Activated CD4-positive, alpha-beta T cell treated with anti-CD3 and anti-CD28 coated beads, Interleukin-2, Interleukin-6, amounts not matched to agents 100 ng/mL and 50 ng/mL, durations not matched to agents 16 hours and 8 hours (primary cell): ENCODE measurements at regions not wholly inside any gene's neighbourhood (a gene's known extent, or its start where the extent isn't known, plus 50 kb on each side); places are given as distances from the start of the nearest gene placed in this dataset.
"Not testable (repeated sequence)": the region's sequence is repeated elsewhere in the genome, so short reads cannot be mapped to it uniquely, and the experiment has no call there.

ENCODE experiments used
- DNase-seq: peaks from one replicate; pipeline ENCODE4 v3.0.0-alpha.2; 2020

GRCh38 chr4:19478791-19479190 lies 772.9 kb upstream of the SLIT2 start:
- no peak for DNase-seq

- no peak for DNase-seq
Observed at GRCh38 chr4:19473569-19473968, 778.1 kb upstream of the SLIT2 start.

- DNase-seq: no peak
Observed at GRCh38 chr4:19472666-19473065, 779.0 kb upstream of the SLIT2 start.

- DNase-seq: not testable (repeated sequence)
Observed at GRCh38 chr4:19470001-19470400, 781.7 kb upstream of the SLIT2 start.

- DNase-seq: no peak
Observed at GRCh38 chr4:19462117-19462516, 789.6 kb upstream of the SLIT2 start.

GRCh38 chr4:19455850-19456602 lies 795.7 kb upstream of the SLIT2 start:
- no peak for DNase-seq

- DNase-seq: no peak
Observed at GRCh38 chr4:19455196-19455595, 796.5 kb upstream of the SLIT2 start.

- no peak for DNase-seq
Observed at GRCh38 chr4:19438233-19438632, 813.5 kb upstream of the SLIT2 start.

- DNase-seq: no peak
Observed at GRCh38 chr4:19437008-19437407, 814.7 kb upstream of the SLIT2 start.

- DNase-seq: no peak
Observed at GRCh38 chr4:19429684-19430083, 822.0 kb upstream of the SLIT2 start.

- DNase-seq: no peak
Observed at GRCh38 chr4:19425146-19425545, 826.6 kb upstream of the SLIT2 start.

- no peak for DNase-seq
Observed at GRCh38 chr4:19417256-19417655, 834.4 kb upstream of the SLIT2 start.

GRCh38 chr4:19416146-19416545 lies 835.6 kb upstream of the SLIT2 start:
- no peak for DNase-seq

GRCh38 chr4:19408490-19408889 lies 843.2 kb upstream of the SLIT2 start:
- no peak for DNase-seq

- DNase-seq: no peak
Observed at GRCh38 chr4:19406789-19407188, 844.9 kb upstream of the SLIT2 start.

GRCh38 chr4:19403786-19404370 lies 847.8 kb upstream of the SLIT2 start:
- no peak for DNase-seq

GRCh38 chr4:19402581-19403065 lies 849.1 kb upstream of the SLIT2 start:
- no peak for DNase-seq

GRCh38 chr4:19401301-19402080 lies 850.2 kb upstream of the SLIT2 start:
- DNase-seq: no peak

- DNase-seq: no peak
Observed at GRCh38 chr4:19400820-19401219, 850.9 kb upstream of the SLIT2 start.

- DNase-seq: no peak
Observed at GRCh38 chr4:19399001-19399400, 852.7 kb upstream of the SLIT2 start.

GRCh38 chr4:19386786-19387185 lies 864.9 kb upstream of the SLIT2 start:
- no peak for DNase-seq

GRCh38 chr4:19382993-19383756 lies 868.5 kb upstream of the SLIT2 start:
- DNase-seq: no peak

GRCh38 chr4:19381068-19381467 lies 870.6 kb upstream of the SLIT2 start:
- no peak for DNase-seq
